DND-41 (cell line): ENCODE measurements at regions not wholly inside any gene's neighbourhood (a gene's known extent, or its start where the extent isn't known, plus 50 kb on each side); places are given as distances from the start of the nearest gene placed in this dataset.

Source experiments
- CTCF ChIP-seq: IDR thresholded peaks from 2 replicates; pipeline ENCODE4 v1.5.1; 2012; ENCODE audit warnings: borderline replicate concordance, low read length, moderate library complexity, mild to moderate bottlenecking; ENCODE audit not compliant: poor library complexity, severe bottlenecking; ENCODE audit errors: extremely low read depth
- EZH2 ChIP-seq: IDR thresholded peaks from 3 replicates; pipeline ENCODE4 v1.6.1; 2012; ENCODE audit warnings: borderline replicate concordance, low read depth, mild to moderate bottlenecking, moderate library complexity, low read length, inconsistent platforms; ENCODE audit not compliant: severe bottlenecking

DNA sequence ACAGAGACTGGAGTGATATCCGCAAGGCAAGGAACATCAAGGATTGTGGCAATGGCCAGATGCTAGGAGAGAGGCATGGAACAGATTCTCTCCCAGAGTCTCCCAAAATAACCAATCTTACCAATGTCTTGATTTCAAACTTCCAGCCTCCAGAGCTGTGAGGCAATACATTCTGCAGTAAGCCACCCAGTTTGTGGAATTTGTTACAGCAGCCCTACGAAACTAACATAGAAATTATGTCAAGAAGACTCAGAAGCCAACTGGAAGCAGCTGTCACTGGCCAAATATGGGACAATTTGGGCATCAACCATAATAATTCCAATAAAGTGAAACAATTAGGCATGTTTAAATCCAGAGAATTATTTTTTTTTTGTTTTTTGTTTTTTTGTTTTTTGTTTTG is 271.1 kb downstream of the NDUFS4 start:
- TF ChIP-seq CTCF, result no peak
- TF ChIP-seq EZH2, result no peak
